ENCODE measurements at regions not wholly inside any gene's neighbourhood (a gene's known extent, or its start where the extent isn't known, plus 50 kb on each side); places are given as distances from the start of the nearest gene placed in this dataset.

- no peak for TF ChIP-seq POLR2AphosphoS5 (IDR thresholded peaks at IDR 0.05; ENCODE audit: low read depth, low read length)
- no peak for TF ChIP-seq POLR2A (IDR thresholded peaks at IDR 0.05; ENCODE audit: low read depth, low read length)
Observed at GRCh38 chr20:48178633-48179032, 393.4 kb upstream of the SULF2 start.
